IMR-90 (cell line): ENCODE measurements at regions not wholly inside any gene's neighbourhood (a gene's known extent, or its start where the extent isn't known, plus 50 kb on each side); places are given as distances from the start of the nearest gene placed in this dataset.

Source experiments
- ATAC-seq: fragments of 200-7000 bp; cut with Tn5 transposase; 2 replicates; pipeline ENCODE4 v1.9.1; 2020; ENCODE audit warnings: low read depth, mild to moderate bottlenecking, moderate library complexity
- BruUV-seq: library from RNA; stranded (reverse); fragments of 400-500 nt; replicated peaks from 2 replicates; lab custom pipeline; 2021; lab: Mats Ljungman, UMichigan
- CTCF ChIA-PET: fragments of 300-600 bp; formaldehyde crosslinking; extraction: SDS; loops from one replicate; lab custom pipeline; 2021; ENCODE audit warnings: antibody characterized with exemption; lab: Yijun Ruan, JAX
- POLR2A ChIA-PET: fragments of 300-600 bp; sonication (Branson Sonifier 250); formaldehyde crosslinking; loops from one replicate; lab custom pipeline; 2022; ENCODE audit warnings: antibody characterized with exemption; ENCODE audit not compliant: unreplicated experiment; lab: Charles Lee
- DNase-seq: peaks from one replicate; pipeline ENCODE4 v3.0.0; 2013
- H2AFZ ChIP-seq: replicated peaks from 2 replicates; pipeline ENCODE3; 2013; ENCODE audit warnings: low read length, mild to moderate bottlenecking; ENCODE audit not compliant: poor library complexity
- H2AK5ac ChIP-seq: 2 replicates; pipeline ENCODE4 v1.6.1; 2013; ENCODE audit warnings: low read depth, low read length, inconsistent platforms
- H2AK9ac ChIP-seq: replicated peaks from 2 replicates; pipeline ENCODE3; 2013; ENCODE audit warnings: mild to moderate bottlenecking, low read depth, low read length, moderate library complexity; ENCODE audit not compliant: poor library complexity
- H2BK120ac ChIP-seq: 2 replicates; pipeline ENCODE4 v1.6.1; 2013; ENCODE audit warnings: low read depth, low read length, inconsistent platforms
- H2BK15ac ChIP-seq: 3 replicates; pipeline ENCODE4 v1.6.1; 2013; ENCODE audit warnings: low read depth, low read length, inconsistent platforms
- H2BK20ac ChIP-seq: 2 replicates; pipeline ENCODE4 v1.6.1; 2013; ENCODE audit warnings: low read depth, mild to moderate bottlenecking, inconsistent platforms, low read length, moderate library complexity
- H2BK5ac ChIP-seq: 2 replicates; pipeline ENCODE4 v1.6.1; 2013; ENCODE audit warnings: mild to moderate bottlenecking, low read depth, low read length, inconsistent platforms; ENCODE audit not compliant: poor library complexity, severe bottlenecking
- H3K14ac ChIP-seq: replicated peaks from 2 replicates; pipeline ENCODE4 v1.6.1; 2013; ENCODE audit warnings: low read depth, low read length, inconsistent platforms
- H3K18ac ChIP-seq: 2 replicates; pipeline ENCODE4 v1.6.1; 2013; ENCODE audit warnings: low read depth, low read length, control low read depth
- H3K23ac ChIP-seq: 2 replicates; pipeline ENCODE4 v1.6.1; 2013; ENCODE audit warnings: low read depth, low read length, inconsistent platforms
- H3K27ac ChIP-seq: 2 replicates; pipeline ENCODE4 v1.5.1; 2013; ENCODE audit warnings: mild to moderate bottlenecking, control low read depth, low read length; ENCODE audit not compliant: insufficient read depth
- H3K27me3 ChIP-seq: 2 replicates; pipeline ENCODE4 v1.6.1; 2013; ENCODE audit warnings: low read length; ENCODE audit not compliant: control insufficient read depth, insufficient read depth
- H3K36me3 ChIP-seq: 2 replicates; pipeline ENCODE4 v1.6.1; 2013; ENCODE audit warnings: low read length, mixed read lengths; ENCODE audit not compliant: control insufficient read depth, insufficient read depth
- H3K4ac ChIP-seq: 2 replicates; pipeline ENCODE4 v1.6.1; 2013; ENCODE audit warnings: low read depth, low read length, inconsistent platforms
- H3K4me1 ChIP-seq: 2 replicates; pipeline ENCODE4 v1.6.1; 2013; ENCODE audit warnings: low read length, mixed read lengths; ENCODE audit not compliant: control insufficient read depth, insufficient read depth
- H3K4me2 ChIP-seq: 2 replicates; pipeline ENCODE4 v1.6.1; 2013; ENCODE audit warnings: low read depth, mild to moderate bottlenecking, control low read depth, low read length, moderate library complexity
- H3K4me3 ChIP-seq: 2 replicates; pipeline ENCODE4 v1.5.1; 2013; ENCODE audit warnings: low read depth, mild to moderate bottlenecking, control low read depth, low read length, moderate library complexity; ENCODE audit not compliant: insufficient read depth
- H3K56ac ChIP-seq: 2 replicates; pipeline ENCODE4 v1.6.1; 2013; ENCODE audit warnings: low read length, inconsistent platforms; ENCODE audit not compliant: insufficient read depth; ENCODE audit errors: extremely low read depth
- H3K79me1 ChIP-seq, 2 experiments: 2 replicates each; pipeline ENCODE4 v1.6.1; 2013; ENCODE audit warnings: low read length in 2 of 2, inconsistent platforms in 1 of 2, low read depth in 1 of 2
- H3K9ac ChIP-seq: 2 replicates; pipeline ENCODE4 v1.6.1; 2013; ENCODE audit warnings: low read depth, low read length, control low read depth
- H3K9me1 ChIP-seq: 2 replicates; pipeline ENCODE4 v1.6.1; 2013; ENCODE audit warnings: low read length, inconsistent platforms; ENCODE audit not compliant: insufficient read depth
- H3K9me3 ChIP-seq: 2 replicates; pipeline ENCODE4 v1.6.1; 2013; ENCODE audit warnings: low read length; ENCODE audit not compliant: control insufficient read depth, insufficient read depth
- H4K20me1 ChIP-seq: 2 replicates; pipeline ENCODE4 v1.6.1; 2013; ENCODE audit warnings: low read length, inconsistent platforms; ENCODE audit not compliant: insufficient read depth
- H4K5ac ChIP-seq: 2 replicates; pipeline ENCODE4 v1.6.1; 2013; ENCODE audit warnings: mild to moderate bottlenecking, low read depth, low read length, control low read depth
- H4K8ac ChIP-seq, 2 experiments: 2 replicates each; pipeline ENCODE4 v1.6.1; 2013; ENCODE audit warnings: low read depth in 2 of 2, low read length in 2 of 2, control low read depth in 1 of 2, inconsistent platforms in 1 of 2
- H4K91ac ChIP-seq: 2 replicates; pipeline ENCODE4 v1.6.1; 2013; ENCODE audit warnings: low read depth, low read length, inconsistent platforms; ENCODE audit not compliant: insufficient read depth
- CEBPB ChIP-seq: IDR thresholded peaks from 2 replicates; pipeline ENCODE4 v1.6.1; 2012; ENCODE audit warnings: low read depth, low read length, improper control_type of control experiment
- FOS ChIP-seq: fragments of 150-350 bp; IDR thresholded peaks from 2 replicates; pipeline ENCODE4 v1.6.1; 2016; ENCODE audit warnings: low read depth, low read length
- MAFK ChIP-seq: IDR thresholded peaks from 2 replicates; pipeline ENCODE4 v1.6.1; 2012; ENCODE audit warnings: low read depth, low read length, improper control_type of control experiment
- MAZ ChIP-seq: IDR thresholded peaks from 2 replicates; pipeline ENCODE4 v1.6.1; 2012; ENCODE audit warnings: low read depth, mild to moderate bottlenecking, low read length, improper control_type of control experiment, moderate library complexity, borderline replicate concordance
- MXI1 ChIP-seq: IDR thresholded peaks from 2 replicates; pipeline ENCODE4 v1.6.1; 2012; ENCODE audit warnings: low read depth, mild to moderate bottlenecking, low read length, moderate library complexity, borderline replicate concordance
- NFE2L2 ChIP-seq: fragments of 150-350 bp; IDR thresholded peaks from 2 replicates; pipeline ENCODE4 v1.6.1; 2016; ENCODE audit warnings: low read depth, mild to moderate bottlenecking, low read length
- POLR2A ChIP-seq: IDR thresholded peaks from 2 replicates; pipeline ENCODE4 v1.6.1; 2012; ENCODE audit warnings: mild to moderate bottlenecking, low read depth, low read length
- RFX5 ChIP-seq: IDR thresholded peaks from 2 replicates; pipeline ENCODE4 v1.8.0; 2012; ENCODE audit warnings: low read depth, mild to moderate bottlenecking, low read length, moderate library complexity
- SMC3 ChIP-seq: fragments of 150-350 bp; IDR thresholded peaks from 2 replicates; pipeline ENCODE4 v1.6.1; 2016; ENCODE audit warnings: low read depth, mild to moderate bottlenecking, antibody characterized with exemption, low read length, moderate library complexity
- WGBS, 2 experiments: methylation state at CpG; one replicate each; pipeline versions ENCODE4 v1.1.5 to v1.1.7; 2013; ENCODE audit warnings: missing lambda C conversion rate in 2 of 2; ENCODE audit not compliant: insufficient read length in 1 of 2; ENCODE audit errors: extremely low coverage in 2 of 2; 5-methylcytosine and 5-hydroxymethylcytosine counted together
- dilution Hi-C: fragments of 300-500 bp; cut with HindIII; formaldehyde crosslinking; loops from one replicate; pipeline ENCODE4 v1.14.3; 2018; ENCODE audit warnings: low sequenced_read_pairs; ENCODE audit not compliant: unreplicated experiment
- in situ Hi-C: fragments of 300-500 bp; cut with MboI; formaldehyde crosslinking; loops from 3 replicates; pipeline ENCODE4 v1.14.3; 2019; ENCODE audit warnings: low sequenced_read_pairs, inconsistent platforms, mixed read lengths
- intact Hi-C: fragments of 100-400 bp; cut with micrococcal nuclease; formaldehyde crosslinking; loops from 2 replicates; pipeline ENCODE4 v1.10.0; 2022
- TF ChIP-seq, protein P1 (sequence below): fragments of 150-350 bp; IDR thresholded peaks from 2 replicates; pipeline ENCODE4 v1.6.1; 2016; ENCODE audit warnings: low read depth, mild to moderate bottlenecking, low read length, moderate library complexity, borderline replicate concordance
- TF ChIP-seq, protein P2 (sequence below): fragments of 150-350 bp; IDR thresholded peaks from 2 replicates; pipeline ENCODE4 v1.6.1; 2017; ENCODE audit warnings: mild to moderate bottlenecking, antibody characterized with exemption, low read length, low read depth

DNA sequence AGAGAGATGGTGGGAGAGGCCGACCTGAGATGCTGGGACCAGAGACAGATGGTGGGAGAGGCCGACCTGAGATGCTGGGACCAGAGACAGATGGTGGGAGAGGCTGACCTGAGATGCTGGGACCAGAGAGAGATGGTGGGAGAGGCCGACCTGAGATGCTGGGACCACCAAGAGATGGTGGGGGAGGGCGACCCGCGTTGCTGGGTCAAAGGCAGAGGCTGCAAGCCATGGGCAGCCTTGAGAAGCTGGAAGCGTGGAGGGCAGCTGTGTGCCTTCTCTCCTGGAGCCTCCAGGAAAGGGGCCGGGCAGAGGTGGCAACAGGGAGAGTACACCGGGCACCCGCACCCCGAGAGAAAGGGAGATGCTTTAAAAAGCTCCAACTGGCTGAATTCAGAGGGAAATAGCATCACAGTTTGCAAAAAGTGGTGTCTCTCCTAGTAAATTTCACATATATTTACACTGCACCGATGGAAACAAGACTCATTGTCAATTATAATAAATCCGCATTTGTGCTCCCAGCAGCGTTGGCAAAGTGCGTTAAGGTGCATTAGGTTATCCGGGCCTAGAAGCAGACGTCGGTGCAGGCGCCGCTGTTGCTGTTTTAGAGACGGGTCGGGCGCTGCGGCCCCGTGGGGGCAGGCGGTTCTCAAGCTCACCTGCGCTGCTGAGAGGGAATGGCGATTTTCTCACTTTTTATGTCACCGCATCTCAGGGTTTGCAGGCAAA is 132.4 kb downstream of the DLL1 start:
- H3K4me3 ChIP-seq = no peak overlapping the region
- no peak overlapping the region for H4K91ac ChIP-seq
- no peak overlapping the region for H2AK9ac ChIP-seq
- H4K8ac ChIP-seq = no peak overlapping the region
- H3K27ac ChIP-seq = no peak overlapping the region
- no peaks in the 10 kb centered on the region for H3K4me1 ChIP-seq
- dilution Hi-C loops (no loop called here), in situ Hi-C loops (no loop called here), intact Hi-C loops (no loop called here)
- no peak overlapping the region for H2AFZ ChIP-seq
- H2BK20ac ChIP-seq = no peak overlapping the region
- H2BK15ac ChIP-seq = no peak overlapping the region
- ATAC-seq (no peak), DNase-seq (no peak)
- H3K36me3 ChIP-seq = no peaks in the 10 kb centered on the region
- 77% methylated on average over 18 of the region's 29 CpGs; no CpG with 5 or more reads in 1 of the 2 experiments for WGBS, 2 experiments
- H3K4ac ChIP-seq = no peak overlapping the region
- no peaks in the 10 kb centered on the region for H4K20me1 ChIP-seq
- no peak overlapping the region for H2BK120ac ChIP-seq
- CTCF ChIA-PET = no interaction called here
- POLR2A ChIA-PET = no interaction called here
- H3K56ac ChIP-seq = no peak overlapping the region
- no peak for TF ChIP-seq SMC3
- no peak for TF ChIP-seq MAZ
- TF ChIP-seq POLR2A = no peak
- no peak for TF ChIP-seq MXI1
- no peak for TF ChIP-seq CEBPB
- TF ChIP-seq RFX5 = no peak
- TF ChIP-seq NFE2L2 = no peak
- TF ChIP-seq, protein P1, sequence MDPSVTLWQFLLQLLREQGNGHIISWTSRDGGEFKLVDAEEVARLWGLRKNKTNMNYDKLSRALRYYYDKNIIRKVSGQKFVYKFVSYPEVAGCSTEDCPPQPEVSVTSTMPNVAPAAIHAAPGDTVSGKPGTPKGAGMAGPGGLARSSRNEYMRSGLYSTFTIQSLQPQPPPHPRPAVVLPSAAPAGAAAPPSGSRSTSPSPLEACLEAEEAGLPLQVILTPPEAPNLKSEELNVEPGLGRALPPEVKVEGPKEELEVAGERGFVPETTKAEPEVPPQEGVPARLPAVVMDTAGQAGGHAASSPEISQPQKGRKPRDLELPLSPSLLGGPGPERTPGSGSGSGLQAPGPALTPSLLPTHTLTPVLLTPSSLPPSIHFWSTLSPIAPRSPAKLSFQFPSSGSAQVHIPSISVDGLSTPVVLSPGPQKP = no peak
- no peak for TF ChIP-seq MAFK
- TF ChIP-seq FOS = no peak
- TF ChIP-seq, protein P2, sequence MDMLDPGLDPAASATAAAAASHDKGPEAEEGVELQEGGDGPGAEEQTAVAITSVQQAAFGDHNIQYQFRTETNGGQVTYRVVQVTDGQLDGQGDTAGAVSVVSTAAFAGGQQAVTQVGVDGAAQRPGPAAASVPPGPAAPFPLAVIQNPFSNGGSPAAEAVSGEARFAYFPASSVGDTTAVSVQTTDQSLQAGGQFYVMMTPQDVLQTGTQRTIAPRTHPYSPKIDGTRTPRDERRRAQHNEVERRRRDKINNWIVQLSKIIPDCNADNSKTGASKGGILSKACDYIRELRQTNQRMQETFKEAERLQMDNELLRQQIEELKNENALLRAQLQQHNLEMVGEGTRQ = no peak
- no peaks in the 10 kb centered on the region for H3K9me1 ChIP-seq
- H3K9ac ChIP-seq = no peak overlapping the region
- no peak overlapping the region for H4K5ac ChIP-seq
- H3K27me3 ChIP-seq = no peaks in the 10 kb centered on the region
- H2AK5ac ChIP-seq = no peak overlapping the region
- H2BK5ac ChIP-seq = no peak overlapping the region
- H3K23ac ChIP-seq = no peak overlapping the region
- no peak overlapping the region for H3K18ac ChIP-seq
- H3K4me2 ChIP-seq = no peak overlapping the region
- no peaks in the 10 kb centered on the region for H3K79me1 ChIP-seq
- no TSS peak for BruUV-seq
- peaks cover 49% of the 10 kb centered on the region for H3K9me3 ChIP-seq
- H3K14ac ChIP-seq = no peak overlapping the region
